Testis (tissue), 2 donors: ENCODE measurements at regions not wholly inside any gene's neighbourhood (a gene's known extent, or its start where the extent isn't known, plus 50 kb on each side); places are given as distances from the start of the nearest gene placed in this dataset.

ENCODE experiments used
- DNase-seq: peaks from one replicate; pipeline ENCODE4 v3.0.0-alpha.2; 2019
- H3K27ac ChIP-seq, 2 donors: fragments of 200-600 bp; sonication (generic); one replicate each; pipeline ENCODE4 v1.5.1; 2019
- H3K27me3 ChIP-seq: fragments of 200-600 bp; sonication (generic); one replicate; pipeline ENCODE4 v1.5.1; 2019
- H3K36me3 ChIP-seq: fragments of 200-600 bp; sonication (generic); one replicate; pipeline ENCODE4 v1.5.1; 2017; ENCODE audit warnings: low read depth; ENCODE audit errors: missing control alignments
- H3K4me1 ChIP-seq: fragments of 200-600 bp; sonication (generic); one replicate; pipeline ENCODE4 v1.5.1; 2019
- H3K4me3 ChIP-seq, 2 donors: fragments of 200-600 bp; sonication (generic); one replicate each; pipeline ENCODE4 v1.5.1; 2017 to 2019
- H3K9me3 ChIP-seq: fragments of 200-600 bp; sonication (generic); one replicate; pipeline ENCODE4 v1.5.1; 2017
- POLR2A ChIP-seq: fragments of 450-650 bp; IDR thresholded peaks from one replicate; pipeline ENCODE4 v1.6.1; 2017; ENCODE audit warnings: antibody characterized with exemption, mild to moderate bottlenecking, moderate library complexity
- WGBS, 2 donors: methylation state at CpG; one replicate each; pipeline ENCODE4 v1.1.5; 2018; 5-methylcytosine and 5-hydroxymethylcytosine counted together
- intact Hi-C: fragments of 100-400 bp; cut with DNase I; formaldehyde crosslinking; loops from one replicate; pipeline ENCODE4 v1.15.1; 2023; ENCODE audit warnings: low total_unique reads
- TF ChIP-seq, protein P1 (sequence below), 3 experiments: fragments of 450-650 bp in 2 of 3; fragments of 200-600 bp in 1 of 3; sonication (generic) in 1 of 3; IDR thresholded peaks; one replicate each; pipeline ENCODE4 v1.5.1; 2016 to 2019; ENCODE audit warnings: antibody characterized with exemption in 3 of 3, mild to moderate bottlenecking in 2 of 3, moderate library complexity in 1 of 3

DNA sequence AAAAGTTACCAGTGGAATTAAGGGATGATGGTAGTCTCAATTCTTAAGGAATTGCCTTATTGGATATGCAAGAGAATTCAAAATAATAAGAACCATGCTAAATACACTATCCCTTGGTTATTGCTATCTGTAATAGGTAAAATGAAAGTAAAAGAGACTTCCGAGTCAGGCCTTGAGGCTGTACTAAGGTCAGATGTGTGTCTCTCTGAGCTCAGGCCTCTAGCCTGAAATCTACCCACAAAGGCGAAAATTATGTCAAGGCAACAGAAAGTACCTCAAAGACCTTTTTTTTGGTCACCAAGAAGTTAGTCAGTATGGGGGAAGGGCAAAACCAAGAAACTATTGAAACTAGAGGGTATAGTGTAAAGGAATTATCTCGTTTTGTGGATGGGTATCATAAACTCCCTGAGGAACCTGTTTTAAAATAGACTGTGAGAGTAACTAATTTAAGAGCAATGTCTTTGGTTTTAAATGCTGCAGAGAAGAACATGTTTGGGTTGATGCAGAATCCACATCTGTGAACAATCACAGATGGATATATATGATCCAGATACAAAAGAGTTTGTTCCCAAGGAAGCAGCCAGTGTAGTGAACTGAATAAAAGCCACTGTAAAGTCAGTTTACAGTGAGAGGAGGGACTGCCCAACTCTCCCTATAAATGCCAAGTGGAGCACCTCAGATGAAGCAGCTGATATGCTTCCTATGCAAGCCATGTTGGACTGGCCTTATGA, 382.3 kb upstream of the SEMA6D start:
- no peak overlapping the region for H3K4me3 ChIP-seq
- H3K27me3 ChIP-seq: no peaks in the 10 kb centered on the region
- H3K36me3 ChIP-seq: no peaks in the 10 kb centered on the region
- DNase-seq: no peak
- TF ChIP-seq, protein P1, sequence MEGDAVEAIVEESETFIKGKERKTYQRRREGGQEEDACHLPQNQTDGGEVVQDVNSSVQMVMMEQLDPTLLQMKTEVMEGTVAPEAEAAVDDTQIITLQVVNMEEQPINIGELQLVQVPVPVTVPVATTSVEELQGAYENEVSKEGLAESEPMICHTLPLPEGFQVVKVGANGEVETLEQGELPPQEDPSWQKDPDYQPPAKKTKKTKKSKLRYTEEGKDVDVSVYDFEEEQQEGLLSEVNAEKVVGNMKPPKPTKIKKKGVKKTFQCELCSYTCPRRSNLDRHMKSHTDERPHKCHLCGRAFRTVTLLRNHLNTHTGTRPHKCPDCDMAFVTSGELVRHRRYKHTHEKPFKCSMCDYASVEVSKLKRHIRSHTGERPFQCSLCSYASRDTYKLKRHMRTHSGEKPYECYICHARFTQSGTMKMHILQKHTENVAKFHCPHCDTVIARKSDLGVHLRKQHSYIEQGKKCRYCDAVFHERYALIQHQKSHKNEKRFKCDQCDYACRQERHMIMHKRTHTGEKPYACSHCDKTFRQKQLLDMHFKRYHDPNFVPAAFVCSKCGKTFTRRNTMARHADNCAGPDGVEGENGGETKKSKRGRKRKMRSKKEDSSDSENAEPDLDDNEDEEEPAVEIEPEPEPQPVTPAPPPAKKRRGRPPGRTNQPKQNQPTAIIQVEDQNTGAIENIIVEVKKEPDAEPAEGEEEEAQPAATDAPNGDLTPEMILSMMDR (IDR thresholded peaks at IDR 0.05): no peak
- TF ChIP-seq POLR2A: no peak
- 83 to 91% methylated on average over 3 of the region's 3 CpGs for WGBS, 2 donors
- no peak overlapping the region for H3K27ac ChIP-seq
- intact Hi-C loops: no loop called here
- peaks cover 9% of the 10 kb centered on the region for H3K4me1 ChIP-seq
- H3K9me3 ChIP-seq: no peaks in the 10 kb centered on the region

DNA sequence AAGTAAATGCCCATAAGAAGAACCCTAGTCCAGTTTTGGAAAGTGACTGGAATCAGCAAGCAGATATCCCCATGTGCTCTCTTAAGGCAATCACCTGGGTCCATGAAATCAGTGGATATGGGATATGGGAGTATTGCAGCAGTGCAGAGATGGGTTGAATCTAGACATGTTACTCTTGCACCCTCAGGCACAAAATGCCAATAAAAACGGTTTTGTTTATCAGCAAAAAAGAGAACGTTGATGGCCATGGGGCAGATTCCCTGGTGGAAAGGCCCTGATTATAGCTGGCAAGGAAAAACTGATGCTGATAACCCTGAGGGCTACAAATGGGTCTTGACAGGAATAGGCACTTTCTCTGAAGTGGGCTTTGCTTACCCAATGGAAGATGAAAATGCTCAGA, 380.2 kb upstream of the SEMA6D start:
- Histone ChIP-seq H3K27me3 (no peaks in the 10 kb centered on the region), H3K4me3 (no peak overlapping the region), H3K9me3 (no peaks in the 10 kb centered on the region), H3K36me3 (no peaks in the 10 kb centered on the region), H3K27ac (no peak overlapping the region), H3K4me1 (peaks cover 15% of the 10 kb centered on the region)
- WGBS, 2 donors: 72 to 75% methylated on average over 2 of the region's 2 CpGs
- TF ChIP-seq POLR2A: no peak
- TF ChIP-seq, protein P1 (IDR thresholded peaks at IDR 0.05): no peak
- no peak for DNase-seq
- intact Hi-C loops: no loop called here

DNA sequence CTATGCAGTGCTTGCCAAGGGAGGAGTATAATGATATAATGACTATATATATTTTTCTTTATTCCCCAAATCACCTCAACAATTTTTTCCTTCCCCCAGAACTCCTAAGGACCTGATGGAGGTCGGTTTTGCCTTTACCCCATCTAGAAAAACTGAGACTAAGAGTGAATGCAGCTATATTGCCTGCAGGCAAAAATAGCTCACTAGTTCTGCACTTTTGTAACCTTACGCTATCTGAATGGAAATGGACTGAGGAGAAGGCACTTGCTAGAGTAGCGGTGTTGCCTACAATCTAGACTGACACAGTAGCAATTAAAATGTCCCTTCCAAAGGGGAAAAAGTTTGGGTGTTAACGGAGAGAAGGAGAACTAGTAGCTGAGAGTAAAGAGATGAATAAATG, 379.5 kb upstream of the SEMA6D start:
- Histone ChIP-seq H3K27me3 (no peaks in the 10 kb centered on the region), H3K4me3 (no peak overlapping the region), H3K27ac (no peak overlapping the region), H3K4me1 (peaks cover 8% of the 10 kb centered on the region), H3K36me3 (no peaks in the 10 kb centered on the region), H3K9me3 (no peaks in the 10 kb centered on the region)
- TF ChIP-seq, protein P1 (IDR thresholded peaks at IDR 0.05): no peak
- TF ChIP-seq POLR2A: no peak
- intact Hi-C loops: no loop called here
- no peak for DNase-seq
- 80 to 90% methylated on average over 4 of the region's 4 CpGs for WGBS, 2 donors

DNA sequence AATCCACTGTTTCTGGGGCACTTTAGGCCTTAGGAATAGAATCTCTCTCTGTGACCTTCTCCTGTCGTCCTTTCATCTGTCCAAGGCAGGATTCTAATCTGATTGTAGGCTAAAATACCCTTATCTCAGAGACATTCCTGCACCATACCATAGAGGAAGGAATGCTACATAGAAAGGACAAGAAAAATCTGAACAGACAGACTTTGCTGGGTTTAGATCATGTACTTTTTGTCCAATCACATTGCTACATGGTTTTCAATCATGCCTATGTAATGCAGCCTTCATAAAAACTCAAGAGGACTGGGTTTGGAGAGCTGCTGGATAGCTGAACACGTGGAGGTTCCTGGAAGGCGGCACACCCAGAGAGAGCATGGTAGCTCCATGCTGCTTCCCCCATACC, 378.5 kb upstream of the SEMA6D start:
- no peaks in the 10 kb centered on the region for H3K36me3 ChIP-seq
- no peaks in the 10 kb centered on the region for H3K27me3 ChIP-seq
- no peaks in the 10 kb centered on the region for H3K9me3 ChIP-seq
- TF ChIP-seq, protein P1 (IDR thresholded peaks at IDR 0.05): no peak
- TF ChIP-seq POLR2A: no peak
- 82 to 88% methylated on average over 3 of the region's 3 CpGs for WGBS, 2 donors
- intact Hi-C loops: no loop called here
- no peak overlapping the region for H3K27ac ChIP-seq
- DNase-seq: no peak
- no peak overlapping the region for H3K4me3 ChIP-seq
- peaks cover 6% of the 10 kb centered on the region for H3K4me1 ChIP-seq
